Skeletal muscle tissue (tissue), 3 donors: ENCODE measurements at regions not wholly inside any gene's neighbourhood (a gene's known extent, or its start where the extent isn't known, plus 50 kb on each side); places are given as distances from the start of the nearest gene placed in this dataset.
A peak's percentile ranks its signal among the peaks of the same experiment; 100 is the strongest.

ENCODE experiments used
- H3K27ac ChIP-seq: one replicate; pipeline ENCODE4 v1.7.0; 2013; ENCODE audit warnings: mild to moderate bottlenecking, low read depth, low read length, inconsistent platforms
- H3K27me3 ChIP-seq, 3 donors: one replicate each; pipeline ENCODE4 v1.7.0; 2013; ENCODE audit warnings: low read length in 3 of 3; ENCODE audit not compliant: control insufficient read depth in 3 of 3, insufficient read depth in 3 of 3
- H3K36me3 ChIP-seq, 3 donors: one replicate each; pipeline ENCODE4 v1.7.0; 2013; ENCODE audit warnings: low read length in 3 of 3; ENCODE audit not compliant: control insufficient read depth in 3 of 3, insufficient read depth in 3 of 3
- H3K4me1 ChIP-seq, 3 donors: one replicate each; pipeline ENCODE4 v1.7.0; 2013; ENCODE audit warnings: low read length in 3 of 3, mild to moderate bottlenecking in 3 of 3; ENCODE audit not compliant: control insufficient read depth in 3 of 3, insufficient read depth in 3 of 3
- H3K4me3 ChIP-seq, 3 donors: one replicate each; pipeline ENCODE4 v1.7.0; 2013; ENCODE audit warnings: low read length in 3 of 3
- H3K9ac ChIP-seq, 3 donors: one replicate each; pipeline ENCODE4 v1.7.0; 2013; ENCODE audit warnings: low read length in 3 of 3, mild to moderate bottlenecking in 3 of 3, moderate library complexity in 2 of 3, low read depth in 1 of 3
- H3K9me3 ChIP-seq, 3 donors: one replicate each; pipeline ENCODE4 v1.7.0; 2013; ENCODE audit warnings: low read length in 3 of 3; ENCODE audit not compliant: control insufficient read depth in 3 of 3
- donor health status: Osteomylitis.

DNA sequence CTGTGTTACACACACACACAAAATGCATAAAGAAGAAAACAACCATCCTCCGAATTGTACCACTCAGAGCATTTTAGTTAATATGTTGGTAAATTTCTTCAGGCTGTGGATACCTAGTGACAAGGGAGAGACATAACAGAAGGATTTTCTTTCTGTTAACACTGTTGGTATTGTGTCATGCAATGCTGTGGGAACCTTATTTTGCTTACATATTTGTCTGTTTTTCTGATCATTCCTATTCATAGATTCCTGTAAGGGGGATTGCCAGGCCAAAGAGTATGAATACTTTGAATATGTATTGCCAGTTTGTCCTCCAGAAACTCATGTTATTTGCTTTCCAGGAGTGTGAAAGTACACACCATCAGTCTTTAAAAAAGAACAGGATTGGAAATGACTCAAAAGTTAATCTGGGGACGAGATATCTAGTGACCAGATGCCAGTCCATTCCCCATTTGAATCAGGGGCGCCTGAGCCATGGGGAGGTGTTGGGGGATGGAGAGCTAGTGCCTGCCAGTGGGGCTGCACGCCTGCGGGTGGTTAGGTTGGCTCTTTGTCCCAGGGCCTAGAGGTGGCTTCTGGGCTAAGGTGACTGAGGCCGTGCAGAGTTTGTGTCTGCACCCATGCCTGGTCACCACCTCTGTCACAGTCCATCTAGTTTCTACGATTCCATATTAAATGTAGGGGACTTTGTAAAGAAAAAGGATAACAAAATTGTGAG, 142.0 kb downstream of the PTPN20 start:
- Histone ChIP-seq H3K27ac (no peak overlapping the region), H3K4me3 (no peak overlapping the region), H3K9ac (no peak overlapping the region), H3K4me1 (peaks cover 0 to 13% (median 11%) of the 10 kb centered on the region in 3 donors), H3K27me3 (no peaks in the 10 kb centered on the region), H3K9me3 (no peaks in the 10 kb centered on the region), H3K36me3 (no peaks in the 10 kb centered on the region)

DNA sequence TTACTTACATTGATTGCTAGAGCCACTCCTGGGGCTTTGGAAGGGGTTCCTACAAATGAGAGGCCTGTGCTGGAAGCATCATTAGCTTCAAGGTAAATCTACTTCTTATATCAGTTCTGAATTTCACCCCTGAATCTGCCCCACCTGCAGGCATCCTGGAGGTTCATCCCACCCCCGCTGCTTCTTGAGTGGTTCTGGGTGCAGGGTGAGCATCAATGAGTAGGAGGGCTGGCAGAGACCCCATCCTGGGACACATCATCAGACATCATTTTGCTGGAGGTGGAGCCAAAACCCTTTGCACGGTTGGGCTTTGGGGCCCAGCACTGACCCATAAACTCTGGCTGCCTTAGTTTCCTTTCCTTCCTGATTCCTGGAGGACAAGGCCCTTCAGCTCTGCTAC, 143.7 kb downstream of the PTPN20 start:
- Histone ChIP-seq H3K4me1 (peaks cover 6 to 25% (median 24%) of the 10 kb centered on the region in 3 donors), H3K27me3 (no peaks in the 10 kb centered on the region), H3K36me3 (no peaks in the 10 kb centered on the region), H3K4me3 (no peak overlapping the region), H3K9ac (no peak overlapping the region), H3K27ac (no peak overlapping the region), H3K9me3 (no peaks in the 10 kb centered on the region)

- Histone ChIP-seq H3K9me3 (no peaks in the 10 kb centered on the region), H3K36me3 (no peaks in the 10 kb centered on the region), H3K9ac (no peak overlapping the region), H3K4me1 (peaks cover 6 to 26% (median 19%) of the 10 kb centered on the region in 3 donors), H3K4me3 (no peak overlapping the region), H3K27ac (no peak overlapping the region), H3K27me3 (no peaks in the 10 kb centered on the region)
Observed at GRCh38 chr10:47055386-47056246, 144.4 kb downstream of the PTPN20 start.

DNA sequence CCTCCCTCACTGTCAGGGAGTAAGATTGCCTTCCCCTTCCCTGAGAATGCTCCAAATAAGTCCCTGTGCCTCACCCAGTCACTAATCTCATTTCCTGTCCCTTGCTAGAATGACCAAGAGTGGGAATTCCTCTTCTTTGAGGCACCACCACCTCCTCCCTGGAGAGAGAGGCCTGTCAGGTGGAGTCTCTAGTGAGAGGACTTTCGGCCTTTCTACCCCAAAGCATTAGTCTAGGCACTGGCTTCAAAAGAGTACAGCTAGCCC, 145.0 kb downstream of the PTPN20 start:
- no peak overlapping the region for H3K9ac ChIP-seq
- H3K4me3 ChIP-seq = no peak overlapping the region
- no peaks in the 10 kb centered on the region for H3K27me3 ChIP-seq
- peaks cover 6 to 24% (median 16%) of the 10 kb centered on the region in 3 donors for H3K4me1 ChIP-seq
- H3K36me3 ChIP-seq = no peaks in the 10 kb centered on the region
- no peak overlapping the region for H3K27ac ChIP-seq
- no peaks in the 10 kb centered on the region for H3K9me3 ChIP-seq

GRCh38 chr10:47057471-47057870, 146.2 kb downstream of the PTPN20 start:
- Histone ChIP-seq H3K4me3 (no peak overlapping the region), H3K9ac (no peak overlapping the region), H3K27ac (no peak overlapping the region), H3K4me1 (peaks cover 6 to 26% (median 16%) of the 10 kb centered on the region in 3 donors), H3K36me3 (no peaks in the 10 kb centered on the region), H3K27me3 (no peaks in the 10 kb centered on the region), H3K9me3 (no peaks in the 10 kb centered on the region)

- Histone ChIP-seq H3K4me1 (peaks cover 6 to 24% (median 16%) of the 10 kb centered on the region in 3 donors), H3K27ac (no peak overlapping the region), H3K9ac (no peak overlapping the region), H3K9me3 (no peaks in the 10 kb centered on the region), H3K27me3 (no peaks in the 10 kb centered on the region), H3K36me3 (no peaks in the 10 kb centered on the region), H3K4me3 (no peak overlapping the region)
Observed at GRCh38 chr10:47058032-47058702, 146.9 kb downstream of the PTPN20 start.

DNA sequence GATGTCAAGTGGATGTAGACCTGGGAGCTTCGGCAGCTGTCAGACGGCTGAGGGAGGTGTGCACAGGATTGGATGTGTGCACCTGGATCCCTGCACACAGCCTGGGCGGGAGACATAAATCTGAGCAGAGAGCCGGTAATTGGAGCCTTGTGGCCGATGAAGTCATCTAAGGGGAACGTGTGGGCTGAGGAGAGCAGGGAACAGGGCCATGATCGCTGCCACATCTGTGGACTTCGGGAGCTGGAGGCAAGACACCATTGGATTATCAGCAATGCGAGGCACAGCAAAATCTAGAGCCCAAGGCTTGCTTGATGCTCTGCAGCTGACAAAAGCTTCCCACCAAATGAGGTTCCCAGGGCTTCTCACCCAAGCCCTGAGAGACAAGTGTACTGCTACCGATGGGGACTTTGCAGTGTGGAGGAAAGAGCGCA, 147.7 kb downstream of the PTPN20 start:
- no peaks in the 10 kb centered on the region for H3K9me3 ChIP-seq
- H3K36me3 ChIP-seq = no peaks in the 10 kb centered on the region
- no peaks in the 10 kb centered on the region for H3K27me3 ChIP-seq
- peaks cover 6 to 24% (median 19%) of the 10 kb centered on the region in 3 donors for H3K4me1 ChIP-seq
- no peak overlapping the region for H3K9ac ChIP-seq
- no peak overlapping the region for H3K4me3 ChIP-seq
- H3K27ac ChIP-seq = no peak overlapping the region

DNA sequence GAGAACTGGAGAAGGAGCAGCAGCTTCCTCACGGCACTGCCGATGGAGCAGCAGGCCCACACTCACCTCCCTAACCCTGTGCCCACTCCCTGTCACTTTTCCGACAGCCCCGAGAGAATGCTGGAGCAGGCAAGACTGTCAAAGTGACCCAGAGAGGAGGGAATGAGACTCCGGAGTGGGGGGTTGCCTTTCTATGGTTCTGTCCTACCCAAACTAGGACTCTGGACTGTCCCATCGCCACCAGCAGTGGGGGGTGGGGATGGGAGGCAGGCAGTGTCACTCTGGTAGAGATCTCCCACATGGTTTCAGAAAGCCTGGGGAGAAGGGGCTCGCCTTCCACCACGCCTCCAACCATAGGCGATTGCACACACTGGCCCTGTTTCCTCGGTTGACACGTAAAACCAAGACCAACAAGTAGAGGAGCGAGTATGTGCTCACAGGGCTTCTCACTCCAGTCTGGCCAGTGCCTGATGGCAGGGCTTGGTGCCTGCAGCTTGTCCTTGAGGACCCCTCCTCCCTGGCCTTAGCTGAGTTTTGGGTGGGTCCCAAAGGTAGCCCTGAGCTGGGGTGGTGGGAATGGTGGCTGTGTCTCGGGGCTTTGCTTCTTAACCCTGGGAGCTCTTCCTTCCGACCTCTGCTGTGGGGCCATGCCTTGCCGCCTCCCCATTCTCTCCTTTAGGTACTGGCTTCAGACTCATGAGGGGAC, 148.5 kb downstream of the PTPN20 start:
- no peak overlapping the region for H3K27ac ChIP-seq
- no peak overlapping the region for H3K4me3 ChIP-seq
- no peaks in the 10 kb centered on the region for H3K27me3 ChIP-seq
- H3K36me3 ChIP-seq = no peaks in the 10 kb centered on the region
- peak overlapping the region in 1 of 3 donors; percentile 3 for H3K9ac ChIP-seq
- H3K4me1 ChIP-seq = peaks cover 6 to 28% (median 19%) of the 10 kb centered on the region in 3 donors
- no peaks in the 10 kb centered on the region for H3K9me3 ChIP-seq

DNA sequence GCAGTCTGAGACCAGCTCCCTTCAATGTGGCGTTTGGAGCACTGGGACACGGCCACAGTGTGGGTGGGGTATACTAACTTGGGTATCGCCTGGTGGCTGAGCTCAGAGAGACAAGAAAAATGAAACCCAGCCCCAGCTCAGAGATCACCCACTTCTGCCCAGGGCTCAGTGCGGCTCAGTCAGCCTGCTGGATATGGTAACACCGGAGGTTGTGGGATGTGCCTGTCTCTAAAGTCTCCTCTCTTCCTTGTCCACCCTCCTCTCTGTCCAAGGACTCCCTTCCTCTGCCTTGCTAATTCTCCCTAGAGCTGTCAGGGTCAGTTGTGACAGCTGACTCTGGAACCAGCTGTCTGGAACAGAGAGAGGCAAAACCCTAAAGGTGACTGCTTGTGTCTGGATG, 149.1 kb downstream of the PTPN20 start:
- Histone ChIP-seq H3K9ac (peak overlapping the region in 1 of 3 donors; percentile 28), H3K27ac (no peak overlapping the region), H3K9me3 (no peaks in the 10 kb centered on the region), H3K36me3 (no peaks in the 10 kb centered on the region), H3K4me3 (no peak overlapping the region), H3K4me1 (peaks cover 6 to 28% (median 19%) of the 10 kb centered on the region in 3 donors), H3K27me3 (no peaks in the 10 kb centered on the region)
